ENCODE measurements at regions not wholly inside any gene's neighbourhood (a gene's known extent, or its start where the extent isn't known, plus 50 kb on each side); places are given as distances from the start of the nearest gene placed in this dataset.
A peak's percentile ranks its signal among the peaks of the same experiment; 100 is the strongest.

- Histone ChIP-seq H3K36me3 (ENCODE audit: insufficient read depth in 1 of 2, low read depth in 1 of 2) (no peaks in the 10 kb centered on the region), H3K27ac (peak overlapping the region; percentile 57), H3K4me1 (peaks cover 36% of the 10 kb centered on the region), H3K4me3 (peak overlapping the region; percentile 8), H3K27me3 (ENCODE audit: insufficient read depth in 3 of 3, low read length in 2 of 3) (no peaks in the 10 kb centered on the region), H3K9me3 (no peaks in the 10 kb centered on the region)
- intact Hi-C loops (cut with DNase I) = loop anchor here in 1 of 2 donors (10.0 kb wide), 1 partner anchor 136 kb away; no protein-coding TSS in a partner anchor
- DNase-seq (no peak), ATAC-seq (peak; percentile 38 to 86 (median 60))
- 61 to 80% (median 63%) methylated on average over 5 of the region's 5 CpGs for WGBS, 3 donors
- TF ChIP-seq, protein P1, sequence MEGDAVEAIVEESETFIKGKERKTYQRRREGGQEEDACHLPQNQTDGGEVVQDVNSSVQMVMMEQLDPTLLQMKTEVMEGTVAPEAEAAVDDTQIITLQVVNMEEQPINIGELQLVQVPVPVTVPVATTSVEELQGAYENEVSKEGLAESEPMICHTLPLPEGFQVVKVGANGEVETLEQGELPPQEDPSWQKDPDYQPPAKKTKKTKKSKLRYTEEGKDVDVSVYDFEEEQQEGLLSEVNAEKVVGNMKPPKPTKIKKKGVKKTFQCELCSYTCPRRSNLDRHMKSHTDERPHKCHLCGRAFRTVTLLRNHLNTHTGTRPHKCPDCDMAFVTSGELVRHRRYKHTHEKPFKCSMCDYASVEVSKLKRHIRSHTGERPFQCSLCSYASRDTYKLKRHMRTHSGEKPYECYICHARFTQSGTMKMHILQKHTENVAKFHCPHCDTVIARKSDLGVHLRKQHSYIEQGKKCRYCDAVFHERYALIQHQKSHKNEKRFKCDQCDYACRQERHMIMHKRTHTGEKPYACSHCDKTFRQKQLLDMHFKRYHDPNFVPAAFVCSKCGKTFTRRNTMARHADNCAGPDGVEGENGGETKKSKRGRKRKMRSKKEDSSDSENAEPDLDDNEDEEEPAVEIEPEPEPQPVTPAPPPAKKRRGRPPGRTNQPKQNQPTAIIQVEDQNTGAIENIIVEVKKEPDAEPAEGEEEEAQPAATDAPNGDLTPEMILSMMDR (IDR thresholded peaks at IDR 0.05) = no peak
These were observed 112.5 kb upstream of the SOX6 start for GRCh38 chr11:16468735-16469453.

- ATAC-seq = peak; percentile 85 to 91 (median 90)
- H3K9me3 ChIP-seq = no peaks in the 10 kb centered on the region
- peak overlapping the region; percentile 65 for H3K27ac ChIP-seq
- H3K27me3 ChIP-seq (ENCODE audit: insufficient read depth in 3 of 3, low read length in 2 of 3) = no peaks in the 10 kb centered on the region
- DNase-seq = no peak
- no peak overlapping the region for H3K4me3 ChIP-seq
- intact Hi-C loops (cut with DNase I) = loop anchor here in 1 of 2 donors (10.0 kb wide), 1 partner anchor 144 kb away; no protein-coding TSS in a partner anchor
- TF ChIP-seq, protein P1 (IDR thresholded peaks at IDR 0.05) = no peak
- H3K4me1 ChIP-seq = peaks cover 55% of the 10 kb centered on the region
- H3K36me3 ChIP-seq (ENCODE audit: insufficient read depth in 1 of 2, low read depth in 1 of 2) = no peaks in the 10 kb centered on the region
These were observed 104.2 kb upstream of the SOX6 start for GRCh38 chr11:16460508-16460907.

- intact Hi-C loops (cut with DNase I) = no loop called here
- TF ChIP-seq, protein P1 (IDR thresholded peaks at IDR 0.05) = no peak
- no peak for ATAC-seq
These were observed 100.0 kb upstream of the SOX6 start for GRCh38 chr11:16456366-16456765.

GRCh38 chr11:16454289-16454863 lies 98.0 kb upstream of the SOX6 start:
- no peaks in the 10 kb centered on the region for H3K9me3 ChIP-seq
- H3K4me3 ChIP-seq = no peak overlapping the region
- DNase-seq (no peak), ATAC-seq (no peak)
- H3K27me3 ChIP-seq (ENCODE audit: insufficient read depth in 3 of 3, low read length in 2 of 3) = no peaks in the 10 kb centered on the region
- H3K36me3 ChIP-seq (ENCODE audit: insufficient read depth in 1 of 2, low read depth in 1 of 2) = no peaks in the 10 kb centered on the region
- TF ChIP-seq, protein P1 (IDR thresholded peaks at IDR 0.05) = no peak
- H3K4me1 ChIP-seq = peaks cover 32% of the 10 kb centered on the region
- WGBS, 3 donors = 65 to 73% (median 72%) methylated on average over 2 of the region's 2 CpGs
- no peak overlapping the region for H3K27ac ChIP-seq
- intact Hi-C loops (cut with DNase I) = no loop called here

More at GRCh38 chr11:16456366-16456765, 100.0 kb upstream of the SOX6 start:
- no peaks in the 10 kb centered on the region for H3K27me3 ChIP-seq (ENCODE audit: insufficient read depth in 3 of 3, low read length in 2 of 3)
- H3K9me3 ChIP-seq = no peaks in the 10 kb centered on the region
- H3K27ac ChIP-seq = no peak overlapping the region
- H3K36me3 ChIP-seq (ENCODE audit: insufficient read depth in 1 of 2, low read depth in 1 of 2) = no peaks in the 10 kb centered on the region
- no peak for DNase-seq
- WGBS, 3 donors = 57 to 64% (median 58%) methylated on average over 2 of the region's 2 CpGs
- no peak overlapping the region for H3K4me3 ChIP-seq
- H3K4me1 ChIP-seq = peaks cover 45% of the 10 kb centered on the region
